ENCODE measurements at regions not wholly inside any gene's neighbourhood (a gene's known extent, or its start where the extent isn't known, plus 50 kb on each side); places are given as distances from the start of the nearest gene placed in this dataset.
"Not testable (repeated sequence)": the region's sequence is repeated elsewhere in the genome, so short reads cannot be mapped to it uniquely, and the experiment has no call there.

DNA sequence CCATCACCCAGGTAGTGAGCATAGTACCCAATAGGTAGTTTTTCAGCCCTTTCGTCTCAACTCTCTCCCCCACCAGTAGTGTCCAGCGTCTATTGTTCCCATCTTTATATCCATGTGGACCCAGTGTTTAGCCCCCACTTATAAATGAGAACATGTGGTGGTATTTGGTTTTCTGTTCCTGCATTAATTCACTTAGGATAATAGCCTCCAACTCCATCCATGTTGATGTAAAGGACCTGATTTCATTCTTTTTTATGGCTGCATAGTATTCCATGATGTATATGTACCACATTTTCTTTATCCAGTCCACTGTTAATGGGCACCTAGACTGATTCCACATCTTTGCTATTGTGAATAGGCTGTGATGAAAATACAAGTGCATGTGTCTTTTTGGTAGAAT is 51.3 kb downstream of the NACA2 start:
- not testable (repeated sequence) for H3K79me2 ChIP-seq (ENCODE audit: control insufficient read depth, insufficient read depth, low read length, unreplicated experiment); H3K27me3 ChIP-seq (ENCODE audit: insufficient read depth, low read length); H3K4me3 ChIP-seq (ENCODE audit: low read depth, low read length); H3K4me1 ChIP-seq (ENCODE audit: control insufficient read depth, insufficient read depth, low read length, unreplicated experiment); H3K36me3 ChIP-seq (ENCODE audit: insufficient read depth, low read length); H3K27ac ChIP-seq (ENCODE audit: low read depth, low read length); H2AFZ ChIP-seq (ENCODE audit: low read length, unreplicated experiment)

DNA sequence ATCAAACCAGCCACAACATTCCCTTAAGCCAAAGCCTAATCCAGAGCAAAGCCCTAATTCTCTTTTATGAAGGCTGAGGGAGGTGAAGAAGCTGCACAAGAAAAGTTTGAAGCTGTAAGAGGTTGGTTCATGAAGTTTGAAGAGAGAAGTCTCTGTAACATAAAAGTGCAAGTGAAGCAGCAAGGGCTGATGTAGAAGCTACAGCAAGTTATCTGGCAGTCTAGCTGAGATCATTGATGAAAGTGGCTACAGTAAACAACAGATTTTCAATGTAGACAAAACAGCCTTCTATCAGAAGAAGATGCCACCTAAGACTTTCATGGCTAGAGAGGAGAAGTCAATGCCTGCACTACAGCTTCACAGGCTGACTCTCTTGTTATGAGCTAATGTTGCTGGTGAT is 52.5 kb downstream of the NACA2 start:
- Histone ChIP-seq H2AFZ (ENCODE audit: low read length, unreplicated experiment) (no peak overlapping the region), H3K27me3 (ENCODE audit: insufficient read depth, low read length) (no peaks in the 10 kb centered on the region), H3K36me3 (ENCODE audit: insufficient read depth, low read length) (no peaks in the 10 kb centered on the region)

DNA sequence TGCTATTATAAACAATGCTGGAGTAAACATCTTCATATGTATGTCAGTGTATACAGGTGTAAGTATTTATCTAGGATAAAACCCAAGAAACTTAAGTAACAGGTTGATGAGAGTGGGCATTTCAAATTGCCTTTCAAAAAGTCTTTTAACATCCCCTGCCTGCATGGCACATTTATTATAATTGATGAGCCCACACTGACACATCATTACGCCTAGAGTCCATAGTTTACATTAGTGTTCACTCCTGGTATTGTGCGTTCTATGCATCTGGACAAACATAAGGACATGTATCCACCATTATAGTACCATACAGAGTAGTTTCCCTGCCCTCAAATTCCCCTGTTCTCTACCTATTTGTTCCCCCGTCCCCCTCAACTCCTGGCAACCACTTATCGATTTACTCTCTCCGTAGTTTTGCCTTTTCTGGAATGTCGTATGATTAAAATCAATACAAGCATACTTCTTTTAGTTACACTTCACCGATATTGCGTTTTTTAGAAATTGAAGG is 53.7 kb downstream of the NACA2 start:
- Histone ChIP-seq H3K4me1 (ENCODE audit: control insufficient read depth, insufficient read depth, low read length, unreplicated experiment) (no peaks in the 10 kb centered on the region), H2AFZ (ENCODE audit: low read length, unreplicated experiment) (no peak overlapping the region), H3K4me3 (ENCODE audit: low read depth, low read length) (no peak overlapping the region), H3K36me3 (ENCODE audit: insufficient read depth, low read length) (no peaks in the 10 kb centered on the region), H3K79me2 (ENCODE audit: control insufficient read depth, insufficient read depth, low read length, unreplicated experiment) (no peaks in the 10 kb centered on the region), H3K27me3 (ENCODE audit: insufficient read depth, low read length) (no peaks in the 10 kb centered on the region), H3K27ac (ENCODE audit: low read depth, low read length) (no peak overlapping the region)

More for the DNA sequence above, 52.5 kb downstream of the NACA2 start:
- H3K4me3 ChIP-seq (ENCODE audit: low read depth, low read length), result no peak overlapping the region
- no peak overlapping the region for H3K27ac ChIP-seq (ENCODE audit: low read depth, low read length)
- no peaks in the 10 kb centered on the region for H3K79me2 ChIP-seq (ENCODE audit: control insufficient read depth, insufficient read depth, low read length, unreplicated experiment)
- no peaks in the 10 kb centered on the region for H3K4me1 ChIP-seq (ENCODE audit: control insufficient read depth, insufficient read depth, low read length, unreplicated experiment)

DNA sequence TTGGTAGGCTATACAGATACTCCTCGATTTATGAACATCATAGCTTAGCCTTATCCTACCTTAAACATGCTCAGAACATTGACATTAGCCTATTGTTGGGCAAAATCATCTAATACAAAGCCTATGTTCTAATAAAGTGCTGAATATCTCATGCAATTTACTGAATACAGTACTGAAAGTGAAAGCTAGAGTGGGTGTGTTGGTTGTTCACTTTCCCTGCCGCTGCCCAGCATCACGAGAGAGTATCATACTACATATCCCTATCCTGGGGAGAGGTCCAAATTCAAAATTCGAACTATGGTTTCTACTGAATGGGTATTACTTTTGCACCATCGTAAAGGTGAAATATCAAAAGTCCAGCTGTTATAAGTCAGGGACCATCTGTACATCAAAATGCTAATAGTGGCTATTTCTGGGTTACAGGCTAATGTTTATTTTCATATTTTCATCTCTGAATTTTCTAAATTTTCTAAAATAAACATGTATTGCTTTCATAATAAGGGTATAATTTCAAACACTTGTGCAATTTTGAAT is 54.5 kb downstream of the NACA2 start:
- H3K27ac ChIP-seq (ENCODE audit: low read depth, low read length), result no peak overlapping the region
- H3K4me1 ChIP-seq (ENCODE audit: control insufficient read depth, insufficient read depth, low read length, unreplicated experiment), result no peaks in the 10 kb centered on the region
- no peaks in the 10 kb centered on the region for H3K27me3 ChIP-seq (ENCODE audit: insufficient read depth, low read length)
- peak overlapping the region; percentile 94 for H2AFZ ChIP-seq (ENCODE audit: low read length, unreplicated experiment)
- no peaks in the 10 kb centered on the region for H3K36me3 ChIP-seq (ENCODE audit: insufficient read depth, low read length)
- H3K4me3 ChIP-seq (ENCODE audit: low read depth, low read length), result peak overlapping the region; percentile 74
- H3K79me2 ChIP-seq (ENCODE audit: control insufficient read depth, insufficient read depth, low read length, unreplicated experiment), result no peaks in the 10 kb centered on the region
